NCI-H2227 (cell line): ENCODE measurements at regions not wholly inside any gene's neighbourhood (a gene's known extent, or its start where the extent isn't known, plus 50 kb on each side); places are given as distances from the start of the nearest gene placed in this dataset.

ENCODE experiments used
- DNase-seq: peaks from one replicate; lab custom pipeline; 2025; ENCODE audit not compliant: unreplicated experiment; lab: John Stamatoyannopoulos, UW

DNA sequence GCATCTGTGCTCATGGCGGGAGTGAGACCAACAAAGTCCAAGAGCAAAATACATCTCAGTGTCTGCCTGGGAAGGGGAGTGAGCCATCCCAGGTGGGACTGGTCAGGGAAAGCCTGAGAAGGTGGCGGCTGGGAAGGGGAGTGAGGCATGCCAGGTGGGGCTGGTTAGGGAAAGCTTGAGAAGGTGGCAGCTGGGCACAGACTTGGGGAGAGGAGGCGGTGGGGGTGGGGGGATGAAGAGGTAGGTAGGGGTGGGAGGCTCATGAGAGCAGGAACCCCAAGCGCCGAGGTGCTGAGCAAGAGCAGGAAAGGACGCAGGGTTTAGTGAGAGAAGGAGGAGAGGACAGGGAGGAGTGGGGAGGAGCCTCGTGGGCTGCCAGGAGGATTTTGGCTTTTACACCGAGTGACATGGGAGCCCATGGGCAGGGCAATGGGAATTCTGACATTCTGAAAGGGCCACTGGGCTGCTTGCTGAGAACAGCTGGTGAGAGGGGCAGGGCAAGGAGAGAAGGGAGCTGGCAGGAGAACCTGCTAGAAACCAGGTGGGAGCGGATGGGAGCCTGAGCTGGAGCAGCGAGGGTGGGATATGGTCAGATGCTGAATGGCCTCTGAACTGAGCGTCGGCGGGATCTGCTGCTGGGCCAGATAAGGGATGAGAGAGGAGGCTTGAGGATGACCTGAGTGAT is 256.1 kb upstream of the RPL38 start:
- DNase-seq: no peak

DNA sequence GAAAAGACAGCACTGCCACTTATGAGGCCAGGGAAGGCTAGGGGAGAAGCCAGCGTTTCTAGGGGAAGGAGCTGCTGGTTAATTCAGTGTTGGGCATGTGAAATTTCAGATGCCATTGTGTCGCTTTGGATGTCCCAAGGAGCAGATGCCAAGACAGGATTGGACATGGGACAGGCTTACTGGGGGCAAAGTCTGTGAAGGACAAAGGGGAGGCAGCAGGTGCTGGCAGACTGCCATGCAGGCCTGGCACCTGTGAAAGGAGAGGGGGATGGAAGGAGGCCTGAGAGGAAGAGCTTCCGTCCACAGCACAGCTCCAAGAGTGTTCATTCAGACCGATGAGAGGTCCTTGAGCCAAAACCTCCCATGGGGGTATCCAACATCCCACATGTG is 255.5 kb upstream of the RPL38 start:
- DNase-seq: no peak

DNA sequence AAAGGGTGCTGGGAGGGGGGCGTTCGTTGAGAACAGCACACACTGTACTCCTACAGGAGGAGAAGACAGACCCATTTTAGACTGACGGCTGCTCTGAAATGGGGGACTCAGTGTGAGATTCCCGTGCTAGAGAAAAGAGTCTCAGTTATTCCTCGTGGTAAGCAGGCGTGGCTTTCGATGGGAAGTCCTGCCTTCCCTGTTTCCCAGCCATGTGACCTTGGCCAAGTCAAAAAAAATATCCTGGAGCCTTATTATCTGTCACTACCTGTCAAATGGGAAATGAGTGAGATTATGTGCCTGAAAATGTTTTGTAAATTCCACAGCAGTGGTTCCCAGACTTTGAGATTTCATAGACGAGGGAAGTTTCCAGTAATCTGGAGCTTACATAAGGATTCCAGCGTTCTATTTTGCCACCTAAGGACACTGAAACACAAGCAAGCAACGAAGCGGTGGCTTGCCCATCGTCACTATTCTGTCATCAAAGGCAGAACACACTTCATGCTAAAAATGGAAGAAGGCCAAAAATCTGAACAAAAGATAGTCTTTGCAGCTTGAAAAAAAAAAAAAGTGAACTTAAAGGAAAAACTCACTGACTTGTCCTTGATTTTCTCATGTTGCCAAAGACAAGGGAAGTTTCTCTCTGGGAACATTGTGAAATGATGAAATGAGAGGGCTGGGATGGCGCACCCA is 253.4 kb upstream of the RPL38 start:
- no peak for DNase-seq

- DNase-seq: peak; percentile 21
Observed at GRCh38 chr17:73950593-73950914, 252.9 kb upstream of the RPL38 start.

DNA sequence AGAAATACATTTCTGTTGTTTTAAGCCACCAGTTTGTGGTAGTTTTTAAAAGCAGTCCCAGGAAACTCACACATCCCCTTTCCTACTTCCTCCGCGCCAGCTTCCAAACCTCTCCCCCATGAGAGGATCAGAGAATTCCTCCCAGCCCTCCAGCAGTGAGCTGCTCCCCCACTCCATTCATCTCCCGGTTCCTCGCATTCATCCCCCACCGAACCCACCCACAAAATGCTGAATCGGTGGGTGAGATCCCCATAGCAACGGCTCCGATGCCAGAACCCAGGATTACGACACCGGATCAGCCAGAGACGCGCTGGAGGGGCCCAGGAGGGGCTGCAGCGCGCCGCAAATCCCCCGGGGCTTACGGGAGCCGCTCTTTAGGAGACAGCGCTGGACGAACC is 251.4 kb upstream of the RPL38 start:
- DNase-seq: peak; percentile 52

- peak; percentile 59 for DNase-seq
Observed at GRCh38 chr17:73952480-73953205, 250.8 kb upstream of the RPL38 start.

DNA sequence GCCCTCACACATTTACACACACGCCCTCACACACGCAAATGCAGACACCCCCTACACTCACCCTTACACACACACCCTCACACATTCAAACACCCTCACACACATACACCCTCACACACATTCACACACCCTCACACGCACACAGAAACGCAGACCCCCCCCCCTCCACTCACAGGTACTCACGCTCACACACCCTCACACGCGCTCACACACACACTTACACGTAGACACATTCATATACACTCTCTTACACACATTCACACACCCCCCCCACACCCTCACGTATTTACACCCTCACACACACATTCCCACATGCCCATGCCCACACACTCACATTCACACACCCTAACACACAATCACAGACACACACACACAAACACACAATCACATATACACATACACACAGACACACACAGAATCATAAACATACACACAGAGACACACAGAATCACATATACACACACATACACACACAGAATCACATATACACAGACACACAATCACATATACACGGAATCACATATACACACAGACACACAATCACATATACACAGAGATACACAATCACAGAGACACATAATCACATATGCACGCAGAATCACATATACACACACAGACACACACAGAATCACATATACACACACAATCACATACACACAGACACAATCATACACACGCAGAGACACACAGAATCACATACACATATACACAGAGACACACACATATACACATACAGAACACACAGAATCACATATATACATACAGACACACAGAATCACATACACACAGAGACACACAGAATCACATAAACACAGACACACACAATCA is 250.1 kb upstream of the RPL38 start:
- no peak for DNase-seq

DNA sequence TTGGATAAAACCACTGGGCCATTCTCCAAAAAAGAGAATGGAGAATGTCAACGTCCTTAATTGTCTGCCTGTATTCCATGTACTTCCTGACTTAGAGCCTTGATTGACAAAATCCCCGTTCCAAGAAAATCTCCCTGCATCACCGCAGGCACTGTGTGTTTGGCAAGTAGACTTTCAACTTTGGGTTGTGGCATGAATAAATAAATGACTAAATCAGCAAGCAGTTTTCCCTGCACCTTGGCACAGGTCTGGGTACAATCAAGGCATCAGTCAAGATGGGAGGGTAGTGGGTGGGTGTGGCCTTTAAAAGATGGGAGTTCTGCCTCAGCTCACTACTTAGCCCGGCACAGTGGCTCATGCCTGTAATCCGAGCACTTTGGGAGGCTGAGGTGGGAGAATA is 248.5 kb upstream of the RPL38 start:
- no peak for DNase-seq

DNA sequence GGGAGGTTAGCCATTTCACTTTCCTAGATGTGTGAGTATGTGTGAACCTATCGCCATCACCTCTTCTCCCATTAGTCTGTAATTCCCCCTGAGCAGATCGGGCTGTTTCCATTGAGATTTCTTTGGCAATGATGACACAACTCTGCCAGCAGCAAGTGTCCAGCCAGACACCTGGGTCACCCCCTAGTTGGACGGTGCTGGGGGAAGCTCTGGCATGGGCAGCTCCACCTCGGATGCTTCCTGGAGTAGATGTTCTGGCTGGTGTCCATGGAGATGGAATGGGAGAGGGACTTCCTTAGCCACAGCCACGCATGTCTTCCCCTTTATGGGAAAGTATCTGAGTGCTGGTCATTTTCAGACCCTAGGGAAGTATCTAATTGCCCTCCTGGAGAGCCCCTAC is 247.9 kb upstream of the RPL38 start:
- DNase-seq: no peak

GRCh38 chr17:73956169-73956568 is 247.3 kb upstream of the RPL38 start:
- no peak for DNase-seq

GRCh38 chr17:73956595-73957465 is 246.6 kb upstream of the RPL38 start:
- peak; percentile 77 for DNase-seq

DNA sequence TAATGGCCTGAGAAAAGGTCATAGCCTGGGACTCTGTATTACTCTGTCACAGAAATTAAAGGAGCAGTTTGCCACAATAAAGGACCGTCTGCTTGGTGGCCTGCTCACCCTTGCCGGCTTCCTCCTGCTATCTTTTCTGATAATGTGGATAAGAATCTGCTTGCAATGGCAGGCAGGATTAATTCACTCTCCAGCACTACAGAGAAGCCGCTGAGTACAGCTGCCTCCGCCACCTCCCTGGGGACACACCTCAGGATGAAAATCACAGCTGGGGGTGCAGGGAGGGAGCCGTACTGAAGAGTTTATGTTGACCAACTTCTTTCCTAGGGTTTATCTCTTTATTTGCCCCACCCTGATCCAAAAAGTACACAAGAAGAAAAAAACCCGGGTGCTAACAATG is 245.9 kb upstream of the RPL38 start:
- no peak for DNase-seq

DNA sequence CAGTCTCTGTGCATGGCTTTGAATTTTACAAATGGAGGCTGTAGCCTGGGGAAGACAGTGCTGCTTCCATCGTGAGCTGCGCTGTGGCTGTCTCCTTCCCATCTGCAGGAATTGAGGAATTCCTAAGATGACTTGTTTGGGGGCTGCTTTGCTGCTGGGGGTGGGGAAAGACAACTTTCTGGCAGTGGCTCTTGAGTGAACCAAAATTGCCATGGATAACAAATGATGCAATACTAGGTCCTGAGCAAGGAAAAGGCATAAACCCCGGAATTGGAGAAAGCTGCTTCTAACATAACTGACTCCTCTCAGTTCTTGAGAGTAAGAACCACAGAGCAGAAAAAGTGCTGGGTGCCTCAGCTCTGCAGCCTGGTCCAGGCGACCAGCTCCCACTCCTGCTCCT is 245.0 kb upstream of the RPL38 start:
- no peak for DNase-seq

DNA sequence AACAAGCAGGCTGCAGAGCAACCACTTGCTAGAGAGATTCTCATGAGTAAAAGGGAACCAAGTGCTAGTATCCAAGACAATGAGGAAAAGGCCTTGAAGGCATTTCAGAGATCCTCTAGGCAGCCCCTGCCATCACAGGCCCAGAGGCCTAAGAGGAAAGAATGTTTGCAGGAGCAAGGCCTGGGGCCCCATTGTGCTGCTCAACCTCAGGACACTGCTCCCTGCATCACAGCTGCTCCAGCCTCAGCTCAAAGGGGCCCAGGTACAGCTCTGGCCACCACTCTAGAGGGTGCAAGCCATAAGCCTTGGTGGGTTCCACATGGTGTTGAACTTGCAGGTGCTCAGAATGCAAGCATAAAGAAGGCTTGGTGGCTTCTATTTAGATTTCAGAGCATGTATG is 243.0 kb upstream of the RPL38 start:
- DNase-seq: no peak

- no peak for DNase-seq
Observed at GRCh38 chr17:73962308-73962707, 241.2 kb upstream of the RPL38 start.

DNA sequence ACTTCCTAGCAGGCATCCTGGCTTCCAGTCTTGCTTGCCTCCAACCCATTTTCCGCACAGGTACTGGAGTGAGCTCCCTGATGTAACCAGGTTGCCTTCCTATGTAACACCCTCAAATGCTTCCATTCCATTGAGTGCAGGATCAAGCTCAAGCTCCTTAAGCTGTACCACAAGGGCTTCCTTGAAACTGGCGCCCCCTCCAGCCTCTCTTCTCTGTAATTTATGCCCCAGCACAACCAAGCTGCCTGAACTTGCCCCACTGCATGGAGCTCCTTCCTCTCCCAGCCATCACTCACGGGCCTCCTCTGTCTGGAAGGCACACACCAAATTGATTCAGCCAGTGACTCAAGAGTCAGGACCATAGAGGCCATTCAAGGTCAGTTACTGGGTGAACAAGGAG is 234.8 kb upstream of the RPL38 start:
- DNase-seq: no peak

DNA sequence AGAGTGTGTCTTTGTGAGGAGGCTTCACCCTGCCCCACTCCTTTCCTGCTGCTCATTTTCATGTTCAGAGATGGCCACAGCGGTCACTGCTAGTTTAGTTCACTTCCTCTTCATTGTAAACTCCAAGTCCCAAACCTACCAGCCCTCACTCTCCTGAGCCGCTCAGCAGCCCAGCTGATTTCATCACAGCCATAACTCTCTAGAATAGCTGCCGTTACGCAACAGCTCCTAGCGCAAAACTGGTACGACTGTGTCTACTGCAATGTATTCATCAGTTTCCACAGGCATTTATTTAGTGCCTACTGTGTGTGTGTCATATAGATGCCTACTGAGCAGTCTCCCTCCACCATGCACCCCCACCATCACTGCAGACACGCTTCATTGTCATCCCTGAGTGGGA is 233.5 kb upstream of the RPL38 start:
- no peak for DNase-seq

DNA sequence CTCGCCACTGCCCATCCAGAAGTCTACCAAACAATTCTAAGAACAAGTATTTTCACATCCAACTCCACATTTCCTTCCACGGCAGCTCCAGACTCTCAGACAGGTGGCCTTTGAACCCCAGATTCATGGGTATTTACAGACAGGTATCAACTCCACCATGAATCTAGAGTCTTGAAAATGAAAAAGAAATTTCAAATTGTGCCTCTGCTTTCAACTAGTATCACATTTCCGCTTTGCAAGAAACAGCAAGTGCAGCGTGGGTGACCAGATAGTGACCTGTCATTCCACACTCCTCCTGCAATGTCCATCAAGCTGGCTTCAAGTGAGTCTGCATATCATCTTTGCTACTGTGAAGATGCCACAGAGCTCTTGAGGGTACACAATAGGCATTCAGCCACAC is 232.4 kb upstream of the RPL38 start:
- DNase-seq: no peak

GRCh38 chr17:73972056-73972455 is 231.4 kb upstream of the RPL38 start:
- no peak for DNase-seq

- DNase-seq: no peak
Observed at GRCh38 chr17:73972901-73973300, 230.6 kb upstream of the RPL38 start.
